ENCODE measurements at regions not wholly inside any gene's neighbourhood (a gene's known extent, or its start where the extent isn't known, plus 50 kb on each side); places are given as distances from the start of the nearest gene placed in this dataset.
A peak's percentile ranks its signal among the peaks of the same experiment; 100 is the strongest.

GRCh38 chr12:91690531-91690930, 455.1 kb downstream of the BTG1 start:
- CTCF ChIA-PET: interaction anchor here (1.1 kb wide), 2 partner anchors 121 to 308 kb away, joined by 3 to 4 read pairs; no protein-coding TSS in a partner anchor
- TF ChIP-seq, protein P1, sequence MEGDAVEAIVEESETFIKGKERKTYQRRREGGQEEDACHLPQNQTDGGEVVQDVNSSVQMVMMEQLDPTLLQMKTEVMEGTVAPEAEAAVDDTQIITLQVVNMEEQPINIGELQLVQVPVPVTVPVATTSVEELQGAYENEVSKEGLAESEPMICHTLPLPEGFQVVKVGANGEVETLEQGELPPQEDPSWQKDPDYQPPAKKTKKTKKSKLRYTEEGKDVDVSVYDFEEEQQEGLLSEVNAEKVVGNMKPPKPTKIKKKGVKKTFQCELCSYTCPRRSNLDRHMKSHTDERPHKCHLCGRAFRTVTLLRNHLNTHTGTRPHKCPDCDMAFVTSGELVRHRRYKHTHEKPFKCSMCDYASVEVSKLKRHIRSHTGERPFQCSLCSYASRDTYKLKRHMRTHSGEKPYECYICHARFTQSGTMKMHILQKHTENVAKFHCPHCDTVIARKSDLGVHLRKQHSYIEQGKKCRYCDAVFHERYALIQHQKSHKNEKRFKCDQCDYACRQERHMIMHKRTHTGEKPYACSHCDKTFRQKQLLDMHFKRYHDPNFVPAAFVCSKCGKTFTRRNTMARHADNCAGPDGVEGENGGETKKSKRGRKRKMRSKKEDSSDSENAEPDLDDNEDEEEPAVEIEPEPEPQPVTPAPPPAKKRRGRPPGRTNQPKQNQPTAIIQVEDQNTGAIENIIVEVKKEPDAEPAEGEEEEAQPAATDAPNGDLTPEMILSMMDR (IDR thresholded peaks at IDR 0.05): no peak
- no peak for DNase-seq
- Mint-ChIP-seq H3K27ac (no peak overlapping the region), H3K4me1 (ENCODE audit: low read depth) (peaks cover 27% of the 10 kb centered on the region), H3K36me3 (ENCODE audit: low read depth) (no peaks in the 10 kb centered on the region), H3K27me3 (no peaks in the 10 kb centered on the region), H3K9me3 (peaks cover 4% of the 10 kb centered on the region), H3K4me3 (no peak overlapping the region)
- intact Hi-C loops (cut with micrococcal nuclease): no loop called here
- no peak for ATAC-seq
- POLR2A ChIA-PET: no interaction called here

- TF ChIP-seq, protein P1 (IDR thresholded peaks at IDR 0.05): no peak
- H3K36me3 Mint-ChIP-seq (ENCODE audit: low read depth): no peaks in the 10 kb centered on the region
Measured at GRCh38 chr12:91687052-91688017, 458.3 kb downstream of the BTG1 start.

DNA sequence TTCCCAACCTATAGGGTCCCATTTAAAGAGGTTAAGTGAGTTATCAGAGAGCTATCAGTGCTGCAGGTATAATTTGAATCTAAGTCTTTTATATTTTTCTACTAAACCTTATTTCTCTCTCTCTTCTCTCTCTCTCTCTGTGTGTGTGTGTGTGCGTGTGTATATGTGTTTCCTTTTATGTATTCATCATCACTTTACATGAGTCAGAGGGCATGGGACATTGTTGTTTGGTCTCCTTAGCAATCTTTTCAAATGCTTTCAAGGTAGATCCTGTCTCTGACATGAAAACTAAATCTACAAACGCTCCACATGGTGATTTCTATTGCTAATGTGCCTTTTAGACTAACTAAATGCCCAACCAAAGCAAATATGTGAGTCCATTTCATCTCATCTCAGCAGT, 459.7 kb downstream of the BTG1 start:
- no peaks in the 10 kb centered on the region for H3K9me3 Mint-ChIP-seq
- peaks cover 27% of the 10 kb centered on the region for H3K4me1 Mint-ChIP-seq (ENCODE audit: low read depth)
- TF ChIP-seq, protein P1 (IDR thresholded peaks at IDR 0.05): no peak
- ATAC-seq (peak; percentile 37), DNase-seq (peak; percentile 30)
- POLR2A ChIA-PET: no interaction called here
- CTCF ChIA-PET: no interaction called here
- no peak overlapping the region for H3K27ac Mint-ChIP-seq
- no peak overlapping the region for H3K4me3 Mint-ChIP-seq
- no peaks in the 10 kb centered on the region for H3K36me3 Mint-ChIP-seq (ENCODE audit: low read depth)
- intact Hi-C loops (cut with micrococcal nuclease): no loop called here
- H3K27me3 Mint-ChIP-seq: no peaks in the 10 kb centered on the region

More at GRCh38 chr12:91687052-91688017, 458.3 kb downstream of the BTG1 start:
- ChIA-PET POLR2A (no interaction called here), CTCF (no interaction called here)
- intact Hi-C loops (cut with micrococcal nuclease): no loop called here
- no peaks in the 10 kb centered on the region for H3K9me3 Mint-ChIP-seq
- H3K4me1 Mint-ChIP-seq (ENCODE audit: low read depth): peaks cover 27% of the 10 kb centered on the region
- peak overlapping the region; percentile 73 for H3K27ac Mint-ChIP-seq
- peak; percentile 91 for ATAC-seq
- H3K27me3 Mint-ChIP-seq: no peaks in the 10 kb centered on the region
- no peak overlapping the region for H3K4me3 Mint-ChIP-seq
- peak; percentile 58 for DNase-seq

- no peaks in the 10 kb centered on the region for H3K36me3 Mint-ChIP-seq (ENCODE audit: low read depth)
- intact Hi-C loops (cut with micrococcal nuclease): no loop called here
- H3K27ac Mint-ChIP-seq: no peak overlapping the region
- no peaks in the 10 kb centered on the region for H3K27me3 Mint-ChIP-seq
- H3K9me3 Mint-ChIP-seq: no peaks in the 10 kb centered on the region
- ChIA-PET POLR2A (interaction anchor here (0.6 kb wide), 1 partner anchor 9 kb away, joined by 3 read pairs; no protein-coding TSS in a partner anchor), CTCF (no interaction called here)
- ATAC-seq (no peak), DNase-seq (no peak)
- H3K4me3 Mint-ChIP-seq: no peak overlapping the region
- TF ChIP-seq, protein P1 (IDR thresholded peaks at IDR 0.05): no peak
- H3K4me1 Mint-ChIP-seq (ENCODE audit: low read depth): peaks cover 8% of the 10 kb centered on the region
Measured at GRCh38 chr12:91681751-91682150, 463.9 kb downstream of the BTG1 start.

- ChIA-PET POLR2A (no interaction called here), CTCF (no interaction called here)
- Mint-ChIP-seq H3K4me1 (ENCODE audit: low read depth) (peaks cover 2% of the 10 kb centered on the region), H3K27me3 (no peaks in the 10 kb centered on the region), H3K9me3 (no peaks in the 10 kb centered on the region), H3K27ac (no peak overlapping the region), H3K36me3 (ENCODE audit: low read depth) (no peaks in the 10 kb centered on the region), H3K4me3 (no peak overlapping the region)
- DNase-seq (no peak), ATAC-seq (no peak)
- TF ChIP-seq, protein P1 (IDR thresholded peaks at IDR 0.05): no peak
- intact Hi-C loops (cut with micrococcal nuclease): no loop called here
Measured at GRCh38 chr12:91680864-91681263, 464.8 kb downstream of the BTG1 start.

Measured in activated CD8-positive, alpha-beta T cell treated with anti-CD3 and anti-CD28 coated beads for 36 hours (primary cell).